ENCODE measurements at regions not wholly inside any gene's neighbourhood (a gene's known extent, or its start where the extent isn't known, plus 50 kb on each side); places are given as distances from the start of the nearest gene placed in this dataset.

DNA sequence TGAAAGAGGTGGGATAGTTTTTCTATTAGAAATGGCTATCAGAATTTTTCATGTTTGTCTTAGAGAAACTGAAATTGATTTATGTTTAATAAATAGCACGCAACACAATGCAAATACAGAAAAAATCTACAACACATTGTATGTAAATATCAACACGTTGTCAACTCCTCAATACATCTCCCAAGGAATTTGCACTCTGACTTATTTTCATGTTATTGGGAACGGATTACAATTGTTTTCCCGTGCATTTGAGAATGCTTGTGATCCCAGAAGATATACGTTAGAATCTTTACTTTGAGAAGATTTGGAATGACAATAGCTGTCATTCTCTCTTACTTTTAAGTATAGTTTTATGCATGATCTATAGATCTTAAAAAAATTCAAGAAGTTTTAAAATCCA is 313.8 kb upstream of the AKR1E2 start:
- Histone ChIP-seq H3K4me3 (no peak overlapping the region), H3K27me3 (no peaks in the 10 kb centered on the region), H2AFZ (no peak overlapping the region), H4K20me1 (ENCODE audit: insufficient read depth, poor library complexity, severe bottlenecking) (no peaks in the 10 kb centered on the region), H3K79me2 (no peaks in the 10 kb centered on the region), H3K4me1 (ENCODE audit: insufficient read depth) (no peaks in the 10 kb centered on the region), H3K27ac (peak overlapping the region; percentile 28), H3K9me2 (replicated peaks; ENCODE audit: insufficient read depth) (no peaks in the 10 kb centered on the region), H3K4me2 (no peak overlapping the region), H3K9me3 (ENCODE audit: low read depth) (no peaks in the 10 kb centered on the region), H3K36me3 (replicated peaks; ENCODE audit: insufficient read depth, low read depth) (no peaks in the 10 kb centered on the region)
- DNase-seq (ENCODE audit: low spot score): no peak
- TF ChIP-seq EZH2 (IDR thresholded peaks at IDR 0.05; ENCODE audit: borderline replicate concordance) (no peak), EZH2phosphoT487 (IDR thresholded peaks at IDR 0.05; ENCODE audit: low read depth, severe bottlenecking, unreplicated experiment) (no peak)
- TF ChIP-seq, protein P1, sequence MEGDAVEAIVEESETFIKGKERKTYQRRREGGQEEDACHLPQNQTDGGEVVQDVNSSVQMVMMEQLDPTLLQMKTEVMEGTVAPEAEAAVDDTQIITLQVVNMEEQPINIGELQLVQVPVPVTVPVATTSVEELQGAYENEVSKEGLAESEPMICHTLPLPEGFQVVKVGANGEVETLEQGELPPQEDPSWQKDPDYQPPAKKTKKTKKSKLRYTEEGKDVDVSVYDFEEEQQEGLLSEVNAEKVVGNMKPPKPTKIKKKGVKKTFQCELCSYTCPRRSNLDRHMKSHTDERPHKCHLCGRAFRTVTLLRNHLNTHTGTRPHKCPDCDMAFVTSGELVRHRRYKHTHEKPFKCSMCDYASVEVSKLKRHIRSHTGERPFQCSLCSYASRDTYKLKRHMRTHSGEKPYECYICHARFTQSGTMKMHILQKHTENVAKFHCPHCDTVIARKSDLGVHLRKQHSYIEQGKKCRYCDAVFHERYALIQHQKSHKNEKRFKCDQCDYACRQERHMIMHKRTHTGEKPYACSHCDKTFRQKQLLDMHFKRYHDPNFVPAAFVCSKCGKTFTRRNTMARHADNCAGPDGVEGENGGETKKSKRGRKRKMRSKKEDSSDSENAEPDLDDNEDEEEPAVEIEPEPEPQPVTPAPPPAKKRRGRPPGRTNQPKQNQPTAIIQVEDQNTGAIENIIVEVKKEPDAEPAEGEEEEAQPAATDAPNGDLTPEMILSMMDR (IDR thresholded peaks at IDR 0.05; ENCODE audit: poor library complexity): no peak
- WGBS (ENCODE audit: low lambda C conversion rate, missing lambda C conversion rate): 83% methylated on average over 5 of the region's 5 CpGs

GRCh38 chr10:4511509-4511908 is 314.5 kb upstream of the AKR1E2 start:
- no peak overlapping the region for H2AFZ ChIP-seq
- H3K27ac ChIP-seq: peak overlapping the region; percentile 28
- TF ChIP-seq EZH2 (IDR thresholded peaks at IDR 0.05; ENCODE audit: borderline replicate concordance) (no peak), EZH2phosphoT487 (IDR thresholded peaks at IDR 0.05; ENCODE audit: low read depth, severe bottlenecking, unreplicated experiment) (no peak)
- TF ChIP-seq, protein P1 (IDR thresholded peaks at IDR 0.05; ENCODE audit: poor library complexity): no peak
- H3K9me3 ChIP-seq (ENCODE audit: low read depth): no peaks in the 10 kb centered on the region
- 59% methylated on average over 4 of the region's 4 CpGs for WGBS (ENCODE audit: low lambda C conversion rate, missing lambda C conversion rate)
- no peak for DNase-seq (ENCODE audit: low spot score)
- H4K20me1 ChIP-seq (ENCODE audit: insufficient read depth, poor library complexity, severe bottlenecking): no peaks in the 10 kb centered on the region
- no peaks in the 10 kb centered on the region for H3K9me2 ChIP-seq (replicated peaks; ENCODE audit: insufficient read depth)
- H3K4me1 ChIP-seq (ENCODE audit: insufficient read depth): no peaks in the 10 kb centered on the region
- H3K27me3 ChIP-seq: no peaks in the 10 kb centered on the region
- no peak overlapping the region for H3K4me2 ChIP-seq
- no peak overlapping the region for H3K4me3 ChIP-seq
- H3K36me3 ChIP-seq (replicated peaks; ENCODE audit: insufficient read depth, low read depth): no peaks in the 10 kb centered on the region
- no peaks in the 10 kb centered on the region for H3K79me2 ChIP-seq

DNA sequence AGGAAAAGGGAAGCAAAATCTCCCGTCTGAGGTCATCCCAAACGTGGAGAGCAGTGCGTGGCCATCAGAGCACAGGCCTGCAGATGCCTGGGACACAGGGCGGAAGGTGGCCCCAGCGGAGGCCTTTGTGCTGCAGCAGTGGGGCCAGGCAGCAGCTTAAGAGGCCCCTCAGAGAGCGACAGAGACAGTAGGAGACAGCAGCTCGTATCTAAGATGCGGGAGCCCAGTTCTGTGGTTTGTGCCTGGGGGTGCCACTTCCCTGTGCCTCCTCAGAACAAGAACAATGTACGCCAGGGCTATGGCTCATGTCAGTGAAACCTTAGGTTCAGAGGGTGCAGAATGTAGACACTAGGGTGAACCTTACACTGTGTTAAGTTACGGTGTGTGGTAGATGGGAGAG is 316.6 kb upstream of the AKR1E2 start:
- WGBS (ENCODE audit: low lambda C conversion rate, missing lambda C conversion rate): 93% methylated on average over 10 of the region's 10 CpGs

More for the DNA sequence above, 316.6 kb upstream of the AKR1E2 start:
- H2AFZ ChIP-seq: no peak overlapping the region
- TF ChIP-seq, protein P1 (IDR thresholded peaks at IDR 0.05; ENCODE audit: poor library complexity): no peak
- TF ChIP-seq EZH2 (IDR thresholded peaks at IDR 0.05; ENCODE audit: borderline replicate concordance) (no peak), EZH2phosphoT487 (IDR thresholded peaks at IDR 0.05; ENCODE audit: low read depth, severe bottlenecking, unreplicated experiment) (no peak)
- H3K9me3 ChIP-seq (ENCODE audit: low read depth): no peaks in the 10 kb centered on the region
- no peak overlapping the region for H3K27ac ChIP-seq
- H3K4me1 ChIP-seq (ENCODE audit: insufficient read depth): no peaks in the 10 kb centered on the region
- H3K36me3 ChIP-seq (replicated peaks; ENCODE audit: insufficient read depth, low read depth): no peaks in the 10 kb centered on the region
- H3K27me3 ChIP-seq: no peaks in the 10 kb centered on the region
- no peaks in the 10 kb centered on the region for H4K20me1 ChIP-seq (ENCODE audit: insufficient read depth, poor library complexity, severe bottlenecking)
- H3K9me2 ChIP-seq (replicated peaks; ENCODE audit: insufficient read depth): no peaks in the 10 kb centered on the region
- H3K4me3 ChIP-seq: no peak overlapping the region
- H3K4me2 ChIP-seq: no peak overlapping the region
- no peaks in the 10 kb centered on the region for H3K79me2 ChIP-seq
- DNase-seq (ENCODE audit: low spot score): no peak
